Body of pancreas (tissue), 4 donors: ENCODE measurements at regions not wholly inside any gene's neighbourhood (a gene's known extent, or its start where the extent isn't known, plus 50 kb on each side); places are given as distances from the start of the nearest gene placed in this dataset.

Experiments used
- CTCF ChIP-seq, 7 experiments: fragments of 450-650 bp in 4 of 7; fragments of 200-600 bp in 3 of 7; sonication (generic) in 3 of 7; IDR thresholded peaks; one replicate each; pipeline ENCODE4 v1.5.1; 2016 to 2019; ENCODE audit warnings: antibody characterized with exemption in 7 of 7
- POLR2A ChIP-seq, 3 donors: fragments of 450-650 bp; IDR thresholded peaks; one replicate each; pipeline ENCODE4 v1.6.1; 2016; ENCODE audit warnings: antibody characterized with exemption in 3 of 3, mild to moderate bottlenecking in 2 of 3

GRCh38 chr7:68839014-68839413, 759.3 kb upstream of the AUTS2 start:
- TF ChIP-seq CTCF (IDR thresholded peaks at IDR 0.05) (no peak), POLR2A (IDR thresholded peaks at IDR 0.05) (no peak)
